NCI-H82 (cell line): ENCODE measurements at regions not wholly inside any gene's neighbourhood (a gene's known extent, or its start where the extent isn't known, plus 50 kb on each side); places are given as distances from the start of the nearest gene placed in this dataset.
"Not testable (repeated sequence)": the region's sequence is repeated elsewhere in the genome, so short reads cannot be mapped to it uniquely, and the experiment has no call there.

Experiments
- DNase-seq: peaks from one replicate; lab custom pipeline; 2025; lab: John Stamatoyannopoulos, UW

DNA sequence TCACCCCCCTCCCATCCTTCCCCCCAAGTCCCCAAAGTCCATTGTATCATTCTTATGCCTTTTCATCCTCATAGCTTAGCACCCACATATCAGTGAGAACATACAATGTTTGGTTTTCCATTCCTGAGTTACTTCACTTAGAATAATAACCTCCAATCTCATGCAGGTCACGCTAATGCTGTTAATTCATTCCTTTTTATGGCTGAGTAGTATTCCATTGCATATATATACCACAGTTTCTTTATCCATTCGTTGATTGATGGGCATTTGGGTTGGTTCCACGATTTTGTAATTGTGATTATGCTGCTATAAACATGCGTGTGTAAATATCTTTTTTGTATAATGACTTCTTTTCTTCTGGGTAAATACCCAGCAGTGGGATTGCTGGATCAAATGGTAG, 621.9 kb upstream of the NRP1 start:
- DNase-seq, result not testable (repeated sequence)

DNA sequence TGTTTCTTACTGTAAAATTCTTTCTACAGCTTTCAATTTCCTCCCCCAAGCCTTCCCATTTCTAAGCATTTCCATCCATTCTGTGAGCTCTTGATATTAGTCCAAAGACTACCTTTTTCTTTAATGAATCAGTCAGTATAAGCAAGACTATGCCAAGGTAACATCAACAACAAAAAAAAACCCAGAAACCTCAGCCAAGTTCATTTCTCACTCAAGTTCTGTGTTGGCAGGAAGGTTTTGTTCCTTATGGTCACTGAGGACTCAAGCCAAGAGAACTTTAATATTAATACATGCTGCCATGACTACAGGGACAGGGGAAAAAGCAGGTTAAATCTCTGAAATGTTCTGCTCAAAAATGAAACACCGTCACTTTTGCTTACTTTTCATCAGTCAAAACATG, 621.2 kb upstream of the NRP1 start:
- DNase-seq, result no peak

DNA sequence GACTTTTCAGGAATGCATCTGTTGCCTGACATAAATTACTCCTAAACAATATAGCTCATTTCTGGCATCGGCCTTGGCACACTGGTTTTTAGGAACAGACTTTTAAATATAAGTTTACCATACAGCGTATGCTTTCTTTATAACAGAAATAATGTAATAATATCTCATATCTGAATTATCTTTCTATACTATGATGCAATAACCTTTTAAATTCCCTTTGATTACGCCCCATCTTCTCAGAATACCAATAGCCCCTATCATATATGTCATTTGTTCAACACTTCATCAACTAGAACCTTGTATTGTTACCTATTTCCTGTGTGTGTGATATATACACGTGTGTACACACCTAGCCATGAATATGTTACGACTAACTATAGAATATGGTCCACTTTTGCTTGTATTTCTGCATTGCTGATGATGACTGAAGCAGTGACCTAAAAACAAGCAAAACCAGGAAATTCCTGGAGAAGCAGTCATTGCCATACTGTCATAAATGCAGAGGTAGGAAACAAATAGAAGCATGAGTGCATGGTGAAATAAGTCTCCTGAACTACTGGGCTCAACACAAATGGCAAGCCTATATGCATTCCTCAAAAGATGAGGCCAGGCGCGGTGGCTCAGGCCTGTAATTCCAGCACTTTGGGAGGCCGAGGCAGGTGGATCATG, 618.4 kb upstream of the NRP1 start:
- no peak for DNase-seq

- DNase-seq, result no peak
Observed at GRCh38 chr10:33950206-33950605, 615.7 kb upstream of the NRP1 start.

- no peak for DNase-seq
Observed at GRCh38 chr10:33947544-33947943, 613.1 kb upstream of the NRP1 start.

- no peak for DNase-seq
Observed at GRCh38 chr10:33945051-33945450, 610.6 kb upstream of the NRP1 start.

DNA sequence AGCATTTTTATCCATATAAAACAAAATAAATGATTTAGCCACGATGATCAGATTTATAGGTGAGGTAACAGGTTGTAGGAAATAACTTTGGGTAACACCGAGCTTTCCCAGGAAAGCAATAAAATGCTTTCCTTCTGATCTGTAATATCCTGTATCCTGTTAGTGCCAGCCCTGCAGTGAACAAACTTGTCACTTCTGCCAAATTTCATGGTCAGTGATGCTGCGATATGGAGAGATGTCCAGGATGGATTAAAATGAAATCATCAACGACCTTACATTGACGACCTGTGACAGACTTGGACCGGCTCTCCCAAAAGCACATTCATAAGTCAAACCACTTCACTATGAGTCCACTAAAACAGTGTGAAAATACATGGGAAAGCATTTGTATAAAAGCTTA, 608.0 kb upstream of the NRP1 start:
- DNase-seq, result no peak

GRCh38 chr10:33939892-33940291, 605.4 kb upstream of the NRP1 start:
- no peak for DNase-seq

- DNase-seq, result no peak
Observed at GRCh38 chr10:33939410-33939809, 604.9 kb upstream of the NRP1 start.

GRCh38 chr10:33938001-33938400, 603.5 kb upstream of the NRP1 start:
- no peak for DNase-seq

GRCh38 chr10:33937036-33937730, 602.7 kb upstream of the NRP1 start:
- DNase-seq, result no peak

DNA sequence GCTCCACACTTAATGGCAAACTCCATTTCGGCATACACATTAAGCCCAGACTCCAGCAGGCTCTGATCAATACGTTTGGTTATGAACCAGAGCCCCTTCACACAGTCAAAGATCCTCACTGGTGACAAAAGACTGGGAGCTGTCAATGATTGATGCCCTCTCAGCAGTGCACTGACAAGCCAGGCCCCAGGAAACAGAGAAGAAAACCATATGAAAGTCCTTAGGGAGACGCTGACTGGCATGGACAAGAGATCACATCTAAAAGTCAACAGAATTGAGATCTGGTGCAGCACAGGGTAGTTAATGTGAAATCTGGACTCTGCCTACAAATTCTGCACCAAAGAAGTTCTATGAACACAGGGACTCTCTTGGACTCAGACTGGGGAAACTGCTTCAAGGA, 600.9 kb upstream of the NRP1 start:
- no peak for DNase-seq

GRCh38 chr10:33930079-33930478, 595.6 kb upstream of the NRP1 start:
- DNase-seq, result no peak

DNA sequence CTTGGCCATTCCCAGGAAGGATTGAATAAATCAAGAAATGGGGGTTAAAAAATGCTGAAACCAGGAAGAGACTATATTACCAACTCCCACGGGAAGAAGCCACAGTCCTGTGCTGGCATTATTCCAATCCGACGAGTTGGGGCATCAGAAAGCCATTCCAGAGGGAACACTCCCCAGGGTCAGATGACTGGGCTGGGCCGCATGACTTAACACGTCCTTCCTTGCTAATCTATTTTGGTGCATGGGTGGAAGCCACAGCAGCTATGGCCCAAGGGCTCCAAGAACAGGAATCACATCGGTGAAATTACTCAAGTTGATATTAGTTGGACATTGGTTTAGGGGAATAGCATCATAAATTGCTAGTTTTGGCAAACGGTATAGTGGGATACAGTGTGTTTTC, 592.9 kb upstream of the NRP1 start:
- DNase-seq, result no peak

DNA sequence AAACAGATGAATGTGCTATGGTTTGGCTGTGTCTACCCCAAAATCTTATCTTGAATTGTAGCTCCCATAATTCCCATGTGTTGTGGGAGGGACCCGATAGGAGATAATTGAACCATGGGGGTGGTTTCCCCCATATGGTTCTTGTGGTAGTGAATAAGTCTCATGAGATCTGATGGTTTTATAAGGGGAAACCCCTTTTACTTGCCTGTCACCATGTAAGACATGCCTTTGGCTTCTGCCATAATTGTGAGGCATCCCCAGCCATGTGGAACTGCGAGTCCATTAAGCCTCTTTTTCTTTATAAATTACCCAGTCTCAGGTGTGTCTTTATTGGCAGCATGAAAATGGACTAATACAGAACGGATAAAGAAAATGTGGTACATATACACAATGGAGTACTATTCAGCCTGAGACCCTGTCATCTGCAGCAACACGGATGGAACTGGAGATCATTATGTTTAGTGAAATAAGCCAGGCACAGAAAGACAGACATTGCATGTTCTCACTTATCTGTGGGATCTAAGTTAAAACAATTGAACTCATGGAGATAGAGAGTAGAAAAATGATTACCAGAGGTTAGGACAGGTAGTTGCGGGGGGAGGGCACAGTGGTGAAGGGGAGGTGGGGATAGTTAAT, 587.6 kb upstream of the NRP1 start:
- DNase-seq, result no peak

GRCh38 chr10:33920351-33920750, 585.9 kb upstream of the NRP1 start:
- DNase-seq, result no peak

DNA sequence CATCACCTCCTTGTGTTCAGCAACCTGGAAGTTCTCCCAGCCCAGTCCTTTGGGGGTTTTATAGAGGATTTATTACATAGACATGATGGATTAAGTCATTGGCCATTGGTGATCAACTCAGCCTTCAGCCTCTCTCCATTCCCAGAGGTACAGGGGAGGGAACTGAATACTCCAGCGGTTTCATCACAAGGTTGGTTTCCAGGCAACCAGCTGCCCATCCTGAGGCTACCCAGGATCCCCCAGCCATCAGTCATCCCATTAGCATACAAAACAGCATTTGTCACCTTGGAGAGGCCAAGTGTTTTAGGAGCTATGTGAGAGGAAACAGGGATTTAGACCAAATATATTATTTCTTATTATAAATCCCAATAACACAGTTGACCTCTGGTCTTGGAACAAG, 584.8 kb upstream of the NRP1 start:
- DNase-seq, result no peak

DNA sequence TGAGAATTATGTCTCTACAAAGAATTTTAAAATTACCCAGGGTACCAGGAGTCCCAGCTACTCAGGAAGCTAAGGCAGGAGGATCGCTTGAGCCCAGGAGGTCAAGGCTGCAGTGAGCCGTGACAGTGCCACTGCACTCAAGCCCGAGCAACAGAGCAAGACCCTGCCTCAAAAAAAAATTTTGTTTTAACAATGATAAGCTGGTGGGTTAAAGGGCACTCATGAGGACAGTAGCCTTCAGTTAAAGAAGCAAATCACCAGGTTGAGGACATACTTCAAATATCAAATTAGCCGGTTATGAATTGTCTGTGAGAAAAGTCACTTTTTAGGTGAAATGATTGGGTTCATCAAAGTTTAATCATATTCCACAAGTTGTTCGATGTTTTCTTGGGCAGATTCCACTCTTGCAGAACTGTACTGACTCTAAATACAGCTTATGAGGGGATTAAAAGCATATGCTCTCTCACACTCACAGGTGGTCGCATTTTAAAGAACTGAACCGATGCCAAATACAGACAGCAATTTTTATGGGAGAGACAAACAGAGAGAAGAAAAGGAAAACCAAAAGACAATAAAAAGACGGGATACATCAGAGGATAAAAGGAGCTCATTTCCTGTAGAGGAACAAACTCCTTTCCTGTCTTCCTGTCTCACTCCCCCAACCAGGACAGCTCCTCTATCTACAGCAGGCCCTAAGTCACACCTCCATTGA, 582.8 kb upstream of the NRP1 start:
- peak; percentile 35 for DNase-seq

DNA sequence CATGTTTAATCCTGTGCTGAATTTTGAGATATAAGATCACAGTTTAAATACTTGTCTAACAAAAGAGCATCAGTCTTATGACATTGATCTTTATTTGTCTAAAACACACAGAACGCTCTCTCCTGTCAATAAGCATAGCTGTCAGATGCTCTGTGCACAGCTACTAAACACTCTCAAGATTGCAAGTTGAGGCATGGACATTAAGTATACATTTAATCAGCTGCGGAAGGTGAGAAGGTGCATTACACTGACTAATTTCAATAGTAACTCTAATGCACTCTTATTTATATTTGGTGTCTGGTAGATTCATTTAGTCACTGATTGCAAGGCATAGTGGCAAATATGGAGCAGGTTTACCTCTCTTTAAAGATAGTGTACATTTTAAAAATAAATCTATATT, 580.3 kb upstream of the NRP1 start:
- no peak for DNase-seq

DNA sequence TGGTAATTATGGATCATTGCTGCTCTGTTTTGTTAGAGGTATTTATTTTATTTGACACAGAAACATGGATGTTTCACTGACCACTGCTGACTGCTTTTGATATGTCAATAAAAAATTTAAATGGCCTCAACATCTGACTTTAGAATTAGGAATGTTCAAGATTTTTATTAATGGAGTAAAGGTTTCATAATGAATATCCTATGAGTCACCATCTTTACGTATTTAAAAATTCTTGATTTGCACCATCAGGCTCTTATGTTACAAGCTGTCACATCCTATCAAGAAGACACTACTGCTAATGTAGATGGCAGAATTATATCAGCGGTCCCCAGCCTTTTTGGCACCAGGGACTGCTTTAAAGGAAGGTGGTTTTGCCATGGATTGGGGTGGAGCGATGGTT, 578.7 kb upstream of the NRP1 start:
- DNase-seq, result no peak

GRCh38 chr10:33909476-33909875, 575.0 kb upstream of the NRP1 start:
- DNase-seq, result not testable (repeated sequence)

GRCh38 chr10:33901166-33901565, 566.7 kb upstream of the NRP1 start:
- no peak for DNase-seq

DNA sequence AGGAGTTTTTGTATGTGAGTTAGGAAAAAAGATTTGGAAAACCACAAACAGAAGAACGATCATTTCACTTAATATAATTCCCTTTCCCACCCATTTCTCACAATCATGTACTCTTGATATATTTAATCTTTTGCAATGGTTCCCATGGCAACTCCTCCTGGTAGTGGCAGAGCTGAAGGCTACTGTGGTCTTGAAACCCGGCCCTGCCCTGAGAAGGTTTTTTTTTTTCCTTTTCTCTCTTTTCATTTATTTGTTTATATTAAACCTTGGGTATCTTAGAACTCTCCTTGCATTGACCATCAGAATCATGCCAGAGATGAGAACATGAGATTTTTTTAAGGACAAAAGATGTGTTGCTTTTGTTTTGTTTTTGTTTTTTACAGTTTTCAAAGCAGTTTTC, 566.1 kb upstream of the NRP1 start:
- no peak for DNase-seq
